ENCODE measurements at regions not wholly inside any gene's neighbourhood (a gene's known extent, or its start where the extent isn't known, plus 50 kb on each side); places are given as distances from the start of the nearest gene placed in this dataset.

GRCh38 chr10:10892290-10892875 lies 125.3 kb upstream of the CELF2 start:
- H3K4me3 ChIP-seq (replicated peaks; ENCODE audit: insufficient read depth, low read length): no peak overlapping the region
- H3K27me3 ChIP-seq (ENCODE audit: insufficient read depth, poor library complexity, severe bottlenecking): no peaks in the 10 kb centered on the region
- no peak for DNase-seq (ENCODE audit: low read depth in 1 of 2, low spot score in 1 of 2)
- TF ChIP-seq POLR2AphosphoS5 (IDR thresholded peaks at IDR 0.05; ENCODE audit: low read depth) (no peak), GABPA (IDR thresholded peaks at IDR 0.05; ENCODE audit: low read depth) (no peak), REST (IDR thresholded peaks at IDR 0.05; ENCODE audit: insufficient replicate concordance, low read depth) (no peak), SPI1 (IDR thresholded peaks at IDR 0.05; ENCODE audit: borderline replicate concordance, low read depth) (no peak), CTCF (IDR thresholded peaks at IDR 0.05; ENCODE audit: insufficient read depth, low read length) (no peak)
- no peak overlapping the region for H3K27ac ChIP-seq (replicated peaks)

GRCh38 chr10:10897400-10897799 lies 120.3 kb upstream of the CELF2 start:
- DNase-seq (ENCODE audit: low read depth in 1 of 2, low spot score in 1 of 2): no peak
- Histone ChIP-seq H3K27ac (replicated peaks) (no peak overlapping the region), H3K27me3 (ENCODE audit: insufficient read depth, poor library complexity, severe bottlenecking) (no peaks in the 10 kb centered on the region), H3K4me3 (replicated peaks; ENCODE audit: insufficient read depth, low read length) (no peak overlapping the region)
- no peak for TF ChIP-seq POLR2AphosphoS5 (IDR thresholded peaks at IDR 0.05; ENCODE audit: low read depth)
- no peak for TF ChIP-seq GABPA (IDR thresholded peaks at IDR 0.05; ENCODE audit: low read depth)
- TF ChIP-seq REST (IDR thresholded peaks at IDR 0.05; ENCODE audit: insufficient replicate concordance, low read depth): no peak
- TF ChIP-seq SPI1 (IDR thresholded peaks at IDR 0.05; ENCODE audit: borderline replicate concordance, low read depth): no peak
- TF ChIP-seq CTCF (IDR thresholded peaks at IDR 0.05; ENCODE audit: insufficient read depth, low read length): no peak

- DNase-seq (ENCODE audit: low read depth in 1 of 2, low spot score in 1 of 2): no peak
- H3K27ac ChIP-seq (replicated peaks): no peak overlapping the region
- TF ChIP-seq POLR2AphosphoS5 (IDR thresholded peaks at IDR 0.05; ENCODE audit: low read depth) (no peak), REST (IDR thresholded peaks at IDR 0.05; ENCODE audit: insufficient replicate concordance, low read depth) (no peak), GABPA (IDR thresholded peaks at IDR 0.05; ENCODE audit: low read depth) (no peak), SPI1 (IDR thresholded peaks at IDR 0.05; ENCODE audit: borderline replicate concordance, low read depth) (no peak), CTCF (IDR thresholded peaks at IDR 0.05; ENCODE audit: insufficient read depth, low read length) (no peak)
- no peak overlapping the region for H3K4me3 ChIP-seq (replicated peaks; ENCODE audit: insufficient read depth, low read length)
- H3K27me3 ChIP-seq (ENCODE audit: insufficient read depth, poor library complexity, severe bottlenecking): no peaks in the 10 kb centered on the region
Measured at GRCh38 chr10:10901906-10902305, 115.8 kb upstream of the CELF2 start.

All from HL-60 (cell line).